ENCODE measurements at regions not wholly inside any gene's neighbourhood (a gene's known extent, or its start where the extent isn't known, plus 50 kb on each side); places are given as distances from the start of the nearest gene placed in this dataset.

GRCh38 chr10:120983721-120984120, 132.6 kb downstream of the WDR11 start:
- DNase-seq = no peak

- no peak for DNase-seq
Measured at GRCh38 chr10:120984221-120984620, 133.1 kb downstream of the WDR11 start.

GRCh38 chr10:120987359-120987758, 136.2 kb downstream of the WDR11 start:
- DNase-seq = no peak

DNA sequence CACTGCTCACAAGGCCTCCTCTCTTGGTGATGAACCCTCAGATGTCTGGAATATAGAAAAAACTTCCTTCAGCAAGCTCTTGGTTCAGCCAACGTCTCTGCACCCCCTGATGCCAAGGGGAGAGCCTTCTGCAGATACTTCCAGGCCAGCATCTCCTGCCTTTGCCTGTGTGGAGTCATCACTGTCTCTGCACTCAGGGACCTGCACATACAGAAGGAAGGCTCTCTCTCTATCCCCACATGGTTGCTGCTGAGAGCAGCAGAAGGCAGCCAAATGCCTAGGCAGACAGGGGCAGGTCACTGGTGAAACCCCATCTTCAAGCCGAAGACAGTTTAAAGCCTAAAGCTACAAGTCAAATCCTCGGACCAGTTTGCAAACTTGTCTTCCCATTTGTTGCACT, 137.6 kb downstream of the WDR11 start:
- no peak for DNase-seq

DNA sequence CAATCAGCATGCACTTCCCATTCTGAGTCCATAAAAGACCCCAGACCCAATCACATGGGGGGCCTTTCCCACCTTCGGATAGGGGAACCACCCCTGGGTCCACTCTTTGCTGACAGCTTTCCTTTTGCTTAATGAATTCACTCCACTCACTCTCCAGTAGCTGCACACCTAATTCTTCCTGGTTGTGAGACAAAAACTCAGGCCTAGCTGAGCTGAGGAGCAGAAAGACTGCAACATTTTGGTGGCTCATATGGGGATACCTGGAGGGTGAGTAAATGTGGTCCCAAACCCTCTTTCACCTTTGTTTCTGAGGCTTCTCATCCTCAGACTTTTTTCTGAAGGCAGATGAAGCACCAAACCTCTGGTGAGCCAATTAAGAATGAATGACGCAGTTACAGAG, 138.1 kb downstream of the WDR11 start:
- DNase-seq = no peak

GRCh38 chr10:120989996-120990598, 138.9 kb downstream of the WDR11 start:
- no peak for DNase-seq

GRCh38 chr10:120990831-120991230, 139.7 kb downstream of the WDR11 start:
- no peak for DNase-seq

GRCh38 chr10:120993089-120993488, 141.9 kb downstream of the WDR11 start:
- no peak for DNase-seq

GRCh38 chr10:120995768-120996167, 144.6 kb downstream of the WDR11 start:
- DNase-seq = no peak

DNA sequence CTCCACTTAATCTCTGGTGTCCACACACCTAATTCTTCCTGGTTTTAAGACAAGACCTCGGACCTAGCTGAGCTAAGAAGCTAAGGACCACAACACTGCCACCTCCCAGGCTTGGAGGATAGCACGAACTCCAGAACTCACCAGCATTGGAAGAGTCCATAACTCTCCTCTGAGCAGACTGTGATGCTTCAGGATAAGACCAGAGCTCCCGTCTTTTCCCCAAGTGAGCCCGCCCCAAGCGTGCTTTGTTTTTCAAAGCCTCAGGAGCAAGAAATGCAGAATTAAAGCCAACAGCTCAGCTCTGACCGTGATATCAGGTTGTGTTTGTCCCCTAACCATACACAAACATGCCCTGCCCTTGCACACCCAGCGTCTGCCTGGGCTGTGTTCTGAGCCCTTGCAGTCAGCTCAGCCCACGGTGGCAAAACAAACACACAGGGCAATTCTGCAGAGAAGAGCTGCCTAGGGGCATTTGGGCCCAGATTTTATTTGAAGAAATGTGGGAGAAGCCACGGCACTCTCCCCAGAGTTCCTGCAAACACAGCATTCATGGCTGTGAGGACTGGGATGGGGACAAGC, 145.4 kb downstream of the WDR11 start:
- no peak for DNase-seq

GRCh38 chr10:120997313-120997712, 146.2 kb downstream of the WDR11 start:
- no peak for DNase-seq

GRCh38 chr10:120997756-120998155, 146.6 kb downstream of the WDR11 start:
- no peak for DNase-seq

DNA sequence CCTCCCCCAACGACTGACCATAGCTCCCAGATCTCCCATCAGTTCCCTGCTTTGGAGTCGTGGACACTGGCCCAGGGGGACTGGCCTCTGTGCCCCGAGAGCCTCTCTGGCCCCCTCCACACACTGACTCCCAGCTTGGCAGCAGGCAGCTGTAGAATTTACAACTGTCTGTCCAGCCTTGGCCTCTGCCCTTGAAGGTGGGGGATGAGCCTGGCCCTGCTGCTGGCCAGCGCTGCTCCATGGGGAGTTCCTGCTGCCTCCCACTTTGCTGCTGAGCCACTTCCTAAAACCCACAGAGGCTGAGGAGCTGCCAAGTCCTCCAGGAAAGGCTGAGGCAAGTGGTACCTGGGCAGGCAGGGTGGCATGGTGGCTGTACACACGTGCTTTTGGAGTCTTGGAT, 147.1 kb downstream of the WDR11 start:
- DNase-seq = no peak

DNA sequence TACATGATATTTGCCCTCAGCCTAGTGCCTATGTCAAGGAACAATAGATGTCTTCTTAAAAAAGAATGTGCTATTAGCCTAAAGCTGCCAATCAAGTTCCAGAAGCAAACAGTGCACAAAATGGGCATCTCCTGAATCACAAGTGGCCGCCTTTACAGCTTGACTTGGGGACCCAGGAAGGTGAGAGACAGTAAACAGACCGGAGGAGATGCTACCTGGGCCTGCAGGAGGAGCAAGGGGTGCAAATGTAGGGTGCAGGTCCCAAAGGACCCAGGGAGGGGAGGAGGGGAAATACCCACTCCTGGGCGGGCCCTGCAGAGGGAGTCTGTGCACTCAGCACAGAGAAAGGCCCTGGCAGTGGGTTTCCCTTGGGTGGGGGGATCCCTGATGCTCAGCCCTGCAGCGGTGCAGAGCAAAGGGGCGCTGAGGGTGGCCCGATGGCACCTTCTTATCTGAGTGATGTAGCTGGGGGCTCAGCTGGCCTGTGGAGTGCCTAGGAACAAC, 147.7 kb downstream of the WDR11 start:
- DNase-seq = no peak

DNA sequence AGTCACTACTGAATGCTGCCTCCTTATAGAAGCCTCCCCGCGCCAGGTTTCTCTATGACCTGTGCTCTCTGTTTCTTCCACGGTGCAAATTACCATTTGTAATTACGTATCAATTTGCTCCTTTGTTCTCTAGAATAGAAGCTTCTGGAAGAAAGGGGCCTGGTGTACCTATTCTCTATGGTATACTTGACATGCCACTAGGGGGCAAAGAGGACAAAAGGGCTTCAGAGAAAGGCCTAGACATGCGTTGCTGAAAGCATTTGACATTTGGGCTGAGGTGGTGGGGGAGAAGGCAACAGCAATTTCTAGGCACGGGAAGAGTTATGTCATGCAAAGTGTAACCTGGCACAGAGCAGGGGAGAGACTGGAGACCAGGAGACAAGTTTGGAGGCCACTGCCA, 148.7 kb downstream of the WDR11 start:
- DNase-seq = no peak

DNA sequence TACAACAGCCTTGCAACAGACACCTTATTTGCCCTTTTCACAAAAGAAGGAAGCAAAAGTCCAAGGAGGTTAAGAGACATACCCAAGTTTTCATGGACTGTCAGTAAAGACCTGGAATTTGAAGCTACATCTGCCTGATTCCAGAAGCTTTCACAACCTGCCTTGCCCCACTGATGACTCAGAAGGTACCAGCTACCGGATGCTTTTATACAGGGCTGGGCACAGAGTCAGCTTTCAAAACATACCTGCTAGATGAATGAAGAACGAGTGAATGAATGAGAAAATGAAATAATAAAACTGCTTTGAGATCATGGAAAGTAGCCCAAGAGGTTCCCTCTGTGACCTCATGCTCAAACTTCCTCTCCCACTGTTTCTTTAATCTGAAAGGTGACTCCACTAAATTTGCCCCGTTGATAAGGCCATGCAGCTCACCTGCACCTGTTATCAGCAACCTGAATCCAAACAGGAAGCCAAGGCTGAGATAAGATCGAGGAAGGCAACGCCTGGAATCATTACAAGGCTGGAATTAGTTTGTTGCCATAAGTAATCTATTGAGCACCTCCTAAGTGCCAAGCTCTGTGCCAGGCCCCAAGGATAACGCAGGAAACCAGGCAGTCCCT, 151.5 kb downstream of the WDR11 start:
- no peak for DNase-seq

- DNase-seq = no peak
Measured at GRCh38 chr10:121005948-121006587, 154.9 kb downstream of the WDR11 start.

GRCh38 chr10:121007264-121007663, 156.1 kb downstream of the WDR11 start:
- no peak for DNase-seq

DNA sequence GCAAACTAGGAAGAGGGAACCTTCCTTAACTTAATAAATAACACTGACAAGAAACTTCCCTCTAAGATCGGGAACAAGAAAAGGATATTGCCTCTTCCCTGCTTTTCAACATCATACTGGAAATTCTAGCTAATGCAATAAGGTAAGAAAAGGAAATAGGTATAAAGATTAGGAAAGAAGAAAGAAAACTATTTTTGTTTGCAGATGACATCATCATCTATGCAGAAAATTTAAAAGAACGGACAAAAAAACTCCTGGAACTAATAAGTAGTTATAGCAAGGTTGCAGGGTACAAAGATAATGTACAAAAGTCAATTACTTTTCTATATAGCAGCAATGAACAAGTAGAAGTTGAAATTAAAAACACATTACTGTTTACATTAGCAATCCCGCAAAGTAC, 164.8 kb downstream of the WDR11 start:
- no peak for DNase-seq

GRCh38 chr10:121024905-121025584, 173.9 kb downstream of the WDR11 start:
- DNase-seq = no peak

GRCh38 chr10:121025731-121026130, 174.6 kb downstream of the WDR11 start:
- DNase-seq = no peak

DNA sequence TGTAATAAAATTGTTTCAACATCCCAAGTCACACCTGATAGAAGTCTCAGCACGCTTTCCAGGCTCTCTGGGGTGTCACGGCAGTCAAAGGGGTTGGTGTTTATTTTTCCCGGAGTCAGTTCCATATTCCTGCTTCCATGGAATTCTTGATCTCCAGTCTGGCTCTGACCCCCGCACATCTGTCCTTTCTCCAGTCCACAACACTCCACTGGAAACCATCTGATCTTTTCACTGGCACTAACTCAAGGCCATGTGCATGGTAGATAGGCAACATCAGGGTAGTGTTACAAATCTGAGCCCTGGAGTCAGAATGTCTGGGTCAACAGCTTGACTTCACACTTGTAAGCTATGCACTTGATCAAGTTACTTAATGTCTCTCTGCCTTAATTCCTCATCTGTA, 176.2 kb downstream of the WDR11 start:
- no peak for DNase-seq

Data from muscle of arm (tissue), 1 donor.